Left renal cortex interstitium (tissue), 4 donors: ENCODE measurements at regions not wholly inside any gene's neighbourhood (a gene's known extent, or its start where the extent isn't known, plus 50 kb on each side); places are given as distances from the start of the nearest gene placed in this dataset.

Source experiments
- DNase-seq, 4 donors: peaks; one replicate each; pipeline ENCODE4 v3.0.0-alpha.2; 2013; ENCODE audit warnings: low read depth in 4 of 4, low spot score in 2 of 4, missing footprints in 1 of 4

DNA sequence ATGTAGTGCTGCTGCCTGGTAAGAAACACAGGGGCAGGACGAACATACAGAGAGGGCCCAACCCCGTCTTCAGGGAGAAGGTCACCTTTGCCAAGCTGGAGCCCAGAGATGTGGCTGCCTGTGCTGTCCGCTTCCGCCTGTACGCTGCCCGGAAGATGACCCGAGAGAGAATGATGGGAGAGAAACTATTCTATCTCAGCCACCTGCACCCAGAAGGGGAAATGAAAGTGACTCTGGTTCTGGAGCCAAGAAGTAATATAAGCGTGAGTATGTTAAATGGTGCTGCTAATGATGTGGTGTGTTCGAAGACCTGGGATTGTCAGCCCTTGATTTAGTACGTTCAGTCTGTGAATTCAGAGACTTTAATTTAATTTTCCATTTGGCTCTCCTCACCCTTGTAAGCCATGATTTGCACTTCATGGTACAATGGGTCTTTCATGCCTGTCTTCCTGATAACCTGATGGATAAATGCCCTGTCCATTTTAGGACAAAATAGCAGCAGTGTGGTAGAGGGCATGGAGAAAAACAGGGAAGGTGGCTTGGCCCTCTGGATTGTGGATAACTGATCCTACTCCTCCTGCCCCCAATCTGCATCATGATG, 318.9 kb downstream of the SNAPC1 start:
- no peak for DNase-seq

GRCh38 chr14:62081951-62082350, 319.7 kb downstream of the SNAPC1 start:
- no peak for DNase-seq

DNA sequence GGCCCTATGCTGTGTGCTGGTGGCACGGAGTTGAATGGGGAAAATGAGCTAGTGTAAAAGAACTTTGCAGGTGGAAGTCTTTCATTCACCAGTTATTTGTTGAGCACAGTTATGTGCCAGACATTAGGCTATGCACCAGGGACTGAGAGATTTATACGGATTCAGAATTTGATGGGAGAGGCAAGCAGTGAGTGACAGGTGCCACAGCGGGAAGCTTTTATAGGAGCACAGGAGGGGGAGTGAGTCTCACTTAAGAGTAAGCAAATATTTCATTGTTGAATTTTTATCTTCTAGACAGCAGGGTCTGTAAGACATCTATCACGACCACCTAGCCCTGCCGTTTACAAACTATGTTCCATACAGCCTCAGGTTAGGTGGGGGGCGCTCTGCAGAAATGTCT, 320.6 kb downstream of the SNAPC1 start:
- DNase-seq, result no peak

- DNase-seq, result no peak
These were observed 321.8 kb downstream of the SNAPC1 start for GRCh38 chr14:62084020-62084419.

GRCh38 chr14:62087191-62087590, 325.0 kb downstream of the SNAPC1 start:
- no peak for DNase-seq

GRCh38 chr14:62093736-62094135, 331.5 kb downstream of the SNAPC1 start:
- DNase-seq, result no peak

DNA sequence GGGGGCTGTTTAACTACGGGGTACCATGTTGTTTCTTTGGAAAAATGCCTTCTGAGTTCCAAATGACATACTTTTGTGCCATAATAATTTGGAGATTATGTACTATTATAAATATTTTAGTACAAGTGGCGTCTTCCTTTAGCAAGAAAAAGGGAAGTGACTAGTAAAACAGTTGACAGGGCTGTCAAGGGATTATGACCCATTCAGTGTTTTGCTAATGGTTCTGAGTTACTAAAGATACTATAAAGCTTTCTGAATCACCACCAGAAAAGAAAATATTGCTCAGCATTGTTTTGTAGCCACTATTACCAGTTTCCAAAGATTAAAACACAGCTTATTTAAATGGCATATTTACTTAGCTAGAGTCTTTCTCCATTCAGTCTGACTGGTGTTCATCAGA, 334.9 kb downstream of the SNAPC1 start:
- DNase-seq, result no peak

- DNase-seq, result no peak
These were observed 335.6 kb downstream of the SNAPC1 start for GRCh38 chr14:62097824-62098223.

DNA sequence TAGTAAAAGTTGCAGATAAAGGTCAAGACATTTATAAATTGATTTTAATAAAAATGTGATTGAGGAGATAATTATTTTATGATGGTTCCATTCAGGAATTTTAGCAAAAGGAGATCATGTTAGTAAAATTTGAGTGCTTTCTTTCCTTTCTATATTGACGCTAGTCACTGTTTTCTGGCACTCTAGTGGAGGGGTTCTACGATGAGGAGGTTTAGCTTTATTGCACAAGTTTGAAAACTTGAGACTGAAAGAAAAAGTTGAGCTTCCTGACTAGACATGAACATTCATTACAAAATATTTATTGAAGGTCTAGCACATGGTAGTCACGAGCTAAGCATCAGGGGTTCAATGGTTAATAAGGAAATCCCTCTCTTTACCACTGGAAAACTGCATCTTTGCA, 336.1 kb downstream of the SNAPC1 start:
- no peak for DNase-seq

GRCh38 chr14:62099091-62099490, 336.9 kb downstream of the SNAPC1 start:
- no peak for DNase-seq

- DNase-seq, result no peak
These were observed 339.0 kb downstream of the SNAPC1 start for GRCh38 chr14:62101189-62101588.

DNA sequence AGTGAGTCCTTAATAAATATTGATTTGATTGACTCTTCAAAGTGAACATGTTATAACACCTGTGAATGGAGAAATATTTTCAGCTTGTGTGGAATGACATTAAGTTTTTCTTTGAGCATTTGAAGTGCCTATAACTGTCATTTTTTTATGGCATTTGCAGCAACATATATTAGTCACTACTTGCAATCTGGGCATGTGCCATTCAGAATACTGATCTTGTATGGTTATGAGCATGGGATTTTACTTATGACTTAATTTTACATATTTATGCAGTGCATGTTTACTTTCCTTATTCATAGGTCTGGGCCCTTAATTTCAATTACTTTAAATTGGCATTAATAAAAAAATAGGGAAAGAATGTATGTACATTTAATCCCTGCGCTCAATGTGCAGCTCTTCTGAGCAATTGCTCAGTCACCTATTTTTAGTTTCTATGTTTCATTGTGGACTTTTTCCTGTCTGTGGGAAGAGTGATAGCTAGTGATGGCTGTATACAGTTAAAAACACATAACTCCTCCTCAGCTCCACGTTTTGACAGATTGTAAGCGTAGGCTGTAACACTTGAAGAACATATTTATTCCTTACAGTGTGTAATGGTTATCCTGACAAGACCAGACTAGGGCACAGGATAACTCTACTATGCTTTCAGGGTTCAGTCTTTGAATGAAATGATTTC, 339.6 kb downstream of the SNAPC1 start:
- no peak for DNase-seq

DNA sequence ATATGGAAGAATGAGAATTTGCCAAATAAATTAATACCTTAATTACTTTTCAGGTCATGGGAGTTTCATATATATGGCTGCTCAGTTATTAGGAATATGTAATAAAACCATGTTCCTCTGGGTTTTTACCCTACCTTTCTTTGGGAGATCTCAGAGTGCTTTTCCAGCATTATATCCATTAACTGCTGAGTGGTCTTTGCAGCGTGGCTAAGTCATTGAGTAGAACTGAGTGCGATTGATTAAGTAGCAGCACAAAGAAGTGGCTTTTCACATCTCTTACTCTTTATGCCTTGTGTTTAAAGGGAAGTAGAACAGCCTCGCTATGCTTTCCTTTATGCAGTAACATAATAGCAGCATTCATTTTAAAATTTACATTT, 340.1 kb downstream of the SNAPC1 start:
- no peak for DNase-seq

- no peak for DNase-seq
These were observed 341.2 kb downstream of the SNAPC1 start for GRCh38 chr14:62103464-62103863.

DNA sequence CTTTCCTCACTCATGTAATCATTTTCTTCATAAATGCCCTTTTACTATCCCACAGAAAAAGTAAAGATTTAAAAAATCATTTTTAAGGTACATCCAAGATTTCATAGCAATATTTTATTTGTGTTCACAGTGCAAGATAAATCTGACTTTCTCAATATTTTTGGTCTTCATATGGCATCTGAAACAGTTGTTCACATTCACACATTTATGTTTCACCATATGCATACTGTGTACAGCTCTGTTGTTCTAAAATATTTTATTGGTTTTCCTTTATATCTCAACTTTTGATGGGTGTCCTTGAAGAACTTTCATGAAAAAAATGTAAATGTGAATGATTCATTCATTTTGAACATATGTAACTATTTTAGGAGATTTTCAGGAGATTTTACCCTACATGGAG, 348.7 kb downstream of the SNAPC1 start:
- no peak for DNase-seq

- peak; percentile 56 to 76 (median 66) for DNase-seq
These were observed 355.0 kb downstream of the SNAPC1 start for GRCh38 chr14:62117010-62117750.

DNA sequence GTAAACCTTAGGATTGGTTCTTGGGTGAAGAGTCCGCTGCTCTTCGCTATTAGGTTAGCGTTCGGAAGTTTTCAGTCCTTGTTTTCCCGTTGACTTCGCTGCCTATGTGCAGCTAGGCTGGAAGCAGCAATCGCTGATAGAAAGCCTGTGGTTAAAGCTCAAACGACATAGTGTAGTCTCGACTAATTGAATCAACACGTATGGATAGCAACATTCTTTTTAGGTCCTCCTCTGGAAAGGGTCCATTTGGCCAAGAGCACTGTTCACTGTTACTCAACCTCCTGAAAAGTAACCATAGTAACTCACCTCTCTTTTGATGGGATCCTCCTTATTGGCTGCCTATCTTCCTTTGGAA, 355.5 kb downstream of the SNAPC1 start:
- DNase-seq, result no peak

GRCh38 chr14:62118461-62118860, 356.2 kb downstream of the SNAPC1 start:
- DNase-seq, result no peak

DNA sequence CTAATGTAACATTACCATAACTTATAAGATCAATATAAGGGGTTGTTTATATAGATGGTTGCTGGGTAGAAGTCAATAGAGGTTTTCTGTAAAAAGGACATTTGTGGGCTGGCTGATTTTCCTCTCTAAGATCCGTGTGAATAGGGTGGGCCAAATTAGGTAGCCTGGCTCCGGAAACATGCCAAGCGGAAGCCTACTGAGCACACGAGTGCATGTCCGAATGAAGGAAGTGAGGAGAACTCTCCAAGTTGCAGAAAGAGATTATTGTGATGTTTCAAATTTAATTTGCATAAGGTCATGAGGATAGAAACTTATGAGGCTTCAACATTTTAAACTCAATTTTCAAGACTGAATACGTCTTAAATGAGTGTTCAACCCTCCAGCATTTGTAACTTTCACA, 356.7 kb downstream of the SNAPC1 start:
- no peak for DNase-seq

DNA sequence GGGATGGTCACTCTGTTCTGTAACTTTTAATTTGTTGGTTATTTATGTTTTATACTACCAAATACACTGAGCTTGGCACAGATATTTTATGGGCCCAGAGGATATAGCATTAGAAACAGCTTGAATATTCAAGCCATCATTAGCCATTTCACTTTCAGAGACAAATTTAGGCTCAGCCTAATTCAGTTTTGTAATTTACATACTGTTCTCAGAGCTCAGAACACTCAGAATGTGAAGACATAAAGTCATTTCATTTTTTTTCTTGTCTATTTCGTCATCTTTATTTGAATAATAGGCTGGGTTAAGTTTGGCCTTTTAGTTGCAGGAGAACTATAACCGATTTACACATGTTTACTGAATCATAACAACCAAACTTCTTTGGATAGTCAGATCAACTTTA, 361.7 kb downstream of the SNAPC1 start:
- no peak for DNase-seq

- DNase-seq, result no peak
These were observed 363.6 kb downstream of the SNAPC1 start for GRCh38 chr14:62125793-62126192.

- peak in 2 of 4 donors; percentile 16 to 41 for DNase-seq
These were observed 364.8 kb downstream of the SNAPC1 start for GRCh38 chr14:62126879-62127478.
